A549 (cell line): ENCODE measurements at regions not wholly inside any gene's neighbourhood (a gene's known extent, or its start where the extent isn't known, plus 50 kb on each side); places are given as distances from the start of the nearest gene placed in this dataset.

ENCODE experiments used
- CTCF ChIP-seq: fragments of >200 bp; sonication (Bioruptor Twin); formaldehyde crosslinking; IDR thresholded peaks from 3 replicates; pipeline ENCODE4 v1.5.1; 2016
- EHF ChIP-seq: fragments of 250-450 bp; sonication (Bioruptor Pico); IDR thresholded peaks from 2 replicates; pipeline ENCODE4 v1.5.0; 2020; ENCODE audit warnings: mild to moderate bottlenecking
- HDAC2 ChIP-seq: fragments of 200-600 bp; sonication (generic); IDR thresholded peaks from 2 replicates; pipeline ENCODE4 v1.6.1; 2016
- MYC ChIP-seq: IDR thresholded peaks from 2 replicates; pipeline ENCODE4 v1.6.1; 2012; ENCODE audit warnings: mild to moderate bottlenecking, inconsistent platforms, low read length, improper control_type of control experiment, borderline replicate concordance
- POLR2A ChIP-seq: IDR thresholded peaks from 2 replicates; pipeline ENCODE4 v1.6.1; 2012; ENCODE audit warnings: mild to moderate bottlenecking, low read length

GRCh38 chr4:180641495-180641894 lies 1601.7 kb upstream of the TENM3 start:
- TF ChIP-seq CTCF (no peak), POLR2A (no peak), MYC (no peak), HDAC2 (no peak), EHF (CRISPR knock-in tag) (no peak)
